OCI-LY7 (cell line): ENCODE measurements at regions not wholly inside any gene's neighbourhood (a gene's known extent, or its start where the extent isn't known, plus 50 kb on each side); places are given as distances from the start of the nearest gene placed in this dataset.

Experiments used
- BruUV-seq: library from RNA; stranded (reverse); fragments of 400-500 nt; replicated peaks from 2 replicates; lab custom pipeline; 2021; lab: Mats Ljungman, UMichigan
- CTCF ChIA-PET: fragments of 300-600 bp; sonication (Branson Sonifier 250); formaldehyde crosslinking; loops from one replicate; lab custom pipeline; 2022; ENCODE audit warnings: antibody characterized with exemption; ENCODE audit not compliant: unreplicated experiment; lab: Charles Lee
- POLR2A ChIA-PET: fragments of 300-600 bp; sonication (Branson Sonifier 250); formaldehyde crosslinking; loops from one replicate; lab custom pipeline; 2022; ENCODE audit warnings: antibody characterized with exemption; lab: Charles Lee
- DNase-seq: peaks from one replicate; pipeline ENCODE4 v3.0.0-alpha.2; 2015; ENCODE audit warnings: low spot score
- H2AFZ ChIP-seq: fragments of 200-600 bp; sonication (generic), shearing (Covaris generic); 2 replicates; pipeline ENCODE4 v1.6.1; 2014; ENCODE audit warnings: mild to moderate bottlenecking, antibody characterized with exemption, low read length, moderate library complexity
- H3K27ac ChIP-seq: fragments of 200-600 bp; sonication (generic); 2 replicates; pipeline ENCODE4 v1.5.1; 2014; ENCODE audit warnings: mixed run types, low read depth, mild to moderate bottlenecking, moderate library complexity, low read length, inconsistent platforms; ENCODE audit not compliant: poor library complexity, severe bottlenecking
- H3K36me3 ChIP-seq: fragments of 200-600 bp; sonication (generic); 2 replicates; pipeline ENCODE4 v1.6.1; 2014; ENCODE audit warnings: mild to moderate bottlenecking, antibody characterized with exemption, low read length, moderate library complexity, mixed read lengths; ENCODE audit not compliant: insufficient read depth
- H3K4me1 ChIP-seq: fragments of 200-600 bp; sonication (generic); 2 replicates; pipeline ENCODE4 v1.5.1; 2014; ENCODE audit warnings: mild to moderate bottlenecking, low read length; ENCODE audit not compliant: insufficient read depth, poor library complexity, severe bottlenecking
- H3K4me2 ChIP-seq: fragments of 200-600 bp; sonication (generic); 2 replicates; pipeline ENCODE4 v1.6.1; 2014; ENCODE audit warnings: mild to moderate bottlenecking, low read length
- H3K4me3 ChIP-seq: fragments of 200-600 bp; sonication (generic); 2 replicates; pipeline ENCODE4 v1.5.1; 2014; ENCODE audit warnings: mild to moderate bottlenecking, low read depth, low read length; ENCODE audit not compliant: poor library complexity, severe bottlenecking
- H3K79me2 ChIP-seq: fragments of 200-600 bp; sonication (generic); 2 replicates; pipeline ENCODE4 v1.6.1; 2016; ENCODE audit warnings: low read depth, mild to moderate bottlenecking, low read length, moderate library complexity, mixed read lengths; ENCODE audit not compliant: insufficient read depth
- H3K9me2 ChIP-seq: fragments of 200-600 bp; sonication (generic); 2 replicates; pipeline ENCODE4 v1.6.1; 2016; ENCODE audit warnings: mild to moderate bottlenecking, low read length, mixed read lengths; ENCODE audit not compliant: insufficient read depth
- H3K9me3 ChIP-seq: fragments of 200-600 bp; sonication (generic); 2 replicates; pipeline ENCODE4 v1.6.1; 2014; ENCODE audit warnings: mild to moderate bottlenecking, mixed run types, low read length, mixed read lengths
- H4K20me1 ChIP-seq: fragments of 200-600 bp; sonication (generic); 2 replicates; pipeline ENCODE4 v1.6.1; 2014; ENCODE audit warnings: mild to moderate bottlenecking, antibody characterized with exemption, low read length, moderate library complexity, mixed read lengths; ENCODE audit not compliant: insufficient read depth
- EZH2phosphoT487 ChIP-seq: fragments of 200-600 bp; sonication (generic); IDR thresholded peaks from 2 replicates; pipeline ENCODE4 v1.6.1; 2018; ENCODE audit warnings: low read depth, borderline replicate concordance, mild to moderate bottlenecking, mixed run types, antibody characterized with exemption, low read length, moderate library complexity, mixed read lengths
- intact Hi-C: fragments of 100-400 bp; cut with micrococcal nuclease; formaldehyde crosslinking; loops from one replicate; pipeline ENCODE4 v1.10.0; 2022; ENCODE audit not compliant: unreplicated experiment
- TF ChIP-seq, protein P1 (sequence below): fragments of 200-600 bp; sonication (generic); conservative IDR thresholded peaks from 2 replicates; pipeline ENCODE4 v1.5.1; 2014; ENCODE audit warnings: mild to moderate bottlenecking, antibody characterized with exemption, low read length, moderate library complexity, mixed read lengths

DNA sequence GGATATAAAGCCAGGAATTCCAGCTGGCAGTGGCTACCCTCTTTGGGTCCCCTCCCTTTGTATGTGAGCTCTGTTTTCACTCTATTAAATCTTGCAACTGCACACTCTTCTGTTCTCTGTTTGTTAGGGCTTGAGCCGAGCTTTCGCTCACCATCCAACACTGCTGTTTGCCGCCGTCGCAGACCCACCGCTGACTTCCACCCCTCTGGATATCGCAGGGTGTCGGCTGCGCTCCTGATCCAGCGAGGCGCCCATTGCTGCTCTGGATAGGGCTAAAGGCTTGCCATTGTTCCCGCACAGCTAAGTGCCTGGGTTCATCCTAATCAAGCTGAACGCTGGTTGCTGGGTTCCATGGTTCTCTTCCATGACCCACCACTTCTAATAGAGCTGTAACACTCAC lies 1433.5 kb upstream of the ADGRB3 start:
- intact Hi-C loops, result no loop called here
- Histone ChIP-seq H3K36me3 (no peaks in the 10 kb centered on the region), H3K4me3 (no peak overlapping the region), H3K79me2 (no peaks in the 10 kb centered on the region), H3K9me2 (peaks cover 4% of the 10 kb centered on the region; the same call in 1 of the 2 replicates), H2AFZ (no peak overlapping the region), H4K20me1 (no peaks in the 10 kb centered on the region), H3K4me2 (no peak overlapping the region), H3K4me1 (no peaks in the 10 kb centered on the region), H3K27ac (no peak overlapping the region), H3K9me3 (no peaks in the 10 kb centered on the region)
- no TSS peak for BruUV-seq
- DNase-seq, result no peak
- no peak for TF ChIP-seq EZH2phosphoT487
- TF ChIP-seq, protein P1, sequence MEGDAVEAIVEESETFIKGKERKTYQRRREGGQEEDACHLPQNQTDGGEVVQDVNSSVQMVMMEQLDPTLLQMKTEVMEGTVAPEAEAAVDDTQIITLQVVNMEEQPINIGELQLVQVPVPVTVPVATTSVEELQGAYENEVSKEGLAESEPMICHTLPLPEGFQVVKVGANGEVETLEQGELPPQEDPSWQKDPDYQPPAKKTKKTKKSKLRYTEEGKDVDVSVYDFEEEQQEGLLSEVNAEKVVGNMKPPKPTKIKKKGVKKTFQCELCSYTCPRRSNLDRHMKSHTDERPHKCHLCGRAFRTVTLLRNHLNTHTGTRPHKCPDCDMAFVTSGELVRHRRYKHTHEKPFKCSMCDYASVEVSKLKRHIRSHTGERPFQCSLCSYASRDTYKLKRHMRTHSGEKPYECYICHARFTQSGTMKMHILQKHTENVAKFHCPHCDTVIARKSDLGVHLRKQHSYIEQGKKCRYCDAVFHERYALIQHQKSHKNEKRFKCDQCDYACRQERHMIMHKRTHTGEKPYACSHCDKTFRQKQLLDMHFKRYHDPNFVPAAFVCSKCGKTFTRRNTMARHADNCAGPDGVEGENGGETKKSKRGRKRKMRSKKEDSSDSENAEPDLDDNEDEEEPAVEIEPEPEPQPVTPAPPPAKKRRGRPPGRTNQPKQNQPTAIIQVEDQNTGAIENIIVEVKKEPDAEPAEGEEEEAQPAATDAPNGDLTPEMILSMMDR, result no peak
- ChIA-PET POLR2A (no interaction called here), CTCF (no interaction called here)

DNA sequence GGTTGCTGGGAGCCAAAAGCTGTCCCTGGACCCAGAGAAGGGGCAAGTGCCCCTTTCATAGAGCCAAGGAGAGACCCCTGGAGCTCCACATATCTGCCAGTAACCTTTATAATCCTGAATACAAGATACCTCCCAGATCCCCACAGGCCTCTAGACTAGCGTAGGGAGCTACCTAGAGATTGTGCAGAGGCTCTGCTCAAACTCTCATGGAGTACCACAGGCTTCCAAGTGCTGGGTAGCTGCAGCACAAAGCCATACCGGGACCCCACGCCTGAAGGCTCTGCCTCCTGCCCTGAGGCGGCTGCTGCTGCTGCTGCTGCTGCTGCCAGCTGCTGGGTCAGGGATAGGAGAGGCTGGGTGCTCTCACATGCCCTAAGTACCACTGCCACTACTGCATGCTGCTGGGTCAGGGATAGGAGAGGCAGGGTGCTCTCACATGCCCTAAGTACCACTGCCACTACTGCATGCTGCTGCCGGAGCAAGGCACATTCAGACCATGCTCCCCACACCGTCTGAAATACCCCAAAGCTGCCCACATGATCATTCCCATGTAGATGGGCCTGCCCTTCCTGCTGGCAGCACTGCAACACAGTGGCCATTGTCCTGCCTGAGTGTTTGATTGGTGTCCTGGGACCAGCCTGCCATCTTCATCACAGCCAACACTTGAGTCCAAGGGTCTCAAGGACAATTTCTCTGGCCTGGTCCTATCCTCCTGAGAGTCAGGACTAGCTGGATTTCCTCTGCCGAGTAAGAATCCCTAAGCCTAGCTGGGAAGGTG lies 1434.3 kb upstream of the ADGRB3 start:
- Histone ChIP-seq H3K9me3 (no peaks in the 10 kb centered on the region), H3K27ac (no peak overlapping the region), H3K9me2 (peaks cover 4% of the 10 kb centered on the region; the same call in 1 of the 2 replicates), H4K20me1 (no peaks in the 10 kb centered on the region), H3K36me3 (no peaks in the 10 kb centered on the region), H3K4me2 (no peak overlapping the region), H3K4me1 (no peaks in the 10 kb centered on the region), H3K4me3 (no peak overlapping the region), H3K79me2 (no peaks in the 10 kb centered on the region), H2AFZ (no peak overlapping the region)
- POLR2A ChIA-PET, result no interaction called here
- intact Hi-C loops, result no loop called here
- CTCF ChIA-PET, result no interaction called here
- no TSS peak for BruUV-seq
- no peak for TF ChIP-seq EZH2phosphoT487
- TF ChIP-seq, protein P1, result no peak
- no peak for DNase-seq

DNA sequence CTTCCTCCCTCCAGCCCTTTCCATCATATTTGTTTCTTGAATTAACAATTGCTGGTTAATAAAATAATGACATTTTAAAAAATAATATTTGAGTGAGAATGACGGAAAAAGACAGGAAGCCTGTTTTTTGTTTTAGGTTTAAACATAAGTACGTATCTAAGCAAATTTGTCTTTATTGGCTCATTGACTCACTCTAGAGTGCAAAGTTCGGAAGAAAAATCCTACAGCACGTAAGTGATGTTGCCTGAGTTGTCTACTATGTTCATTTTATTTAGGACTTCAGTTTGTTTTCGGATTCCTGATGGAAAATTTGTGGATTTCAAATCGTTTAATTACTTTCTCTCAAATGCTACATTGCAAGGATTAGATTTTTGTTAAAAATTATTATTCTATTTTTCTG lies 1435.7 kb upstream of the ADGRB3 start:
- no peaks in the 10 kb centered on the region for H3K4me1 ChIP-seq
- ChIA-PET POLR2A (no interaction called here), CTCF (no interaction called here)
- H3K9me3 ChIP-seq, result no peaks in the 10 kb centered on the region
- no peak overlapping the region for H3K4me2 ChIP-seq
- H3K36me3 ChIP-seq, result no peaks in the 10 kb centered on the region
- no peak overlapping the region for H3K4me3 ChIP-seq
- no peak for DNase-seq
- no peak for TF ChIP-seq EZH2phosphoT487
- TF ChIP-seq, protein P1, result no peak
- H4K20me1 ChIP-seq, result no peaks in the 10 kb centered on the region
- H3K27ac ChIP-seq, result no peak overlapping the region
- no peak overlapping the region for H2AFZ ChIP-seq
- BruUV-seq, result no TSS peak
- H3K9me2 ChIP-seq, result peaks cover 4% of the 10 kb centered on the region; the same call in 1 of the 2 replicates
- H3K79me2 ChIP-seq, result no peaks in the 10 kb centered on the region
- intact Hi-C loops, result no loop called here
